AG04449 (cell line): ENCODE measurements at regions not wholly inside any gene's neighbourhood (a gene's known extent, or its start where the extent isn't known, plus 50 kb on each side); places are given as distances from the start of the nearest gene placed in this dataset.
"Not testable (repeated sequence)": the region's sequence is repeated elsewhere in the genome, so short reads cannot be mapped to it uniquely, and the experiment has no call there.

ENCODE experiments used
- CTCF ChIA-PET: fragments of 350-600 bp; formaldehyde crosslinking; extraction: SDS; loops from one replicate; lab custom pipeline; 2021; ENCODE audit warnings: antibody characterized with exemption; lab: Yijun Ruan, JAX
- POLR2A ChIA-PET: fragments of 400-600, 350-600 bp; formaldehyde crosslinking; extraction: SDS; loops from one replicate; lab custom pipeline; 2020; ENCODE audit warnings: antibody characterized with exemption, inconsistent platforms; lab: Yijun Ruan, JAX
- DNase-seq: peaks from one replicate; pipeline ENCODE4 v3.0.0-alpha.2; 2010; ENCODE audit warnings: low read depth, low spot score
- H3K4me3 ChIP-seq: 2 replicates; pipeline ENCODE4 v1.5.1; 2011; ENCODE audit warnings: low read depth, mild to moderate bottlenecking, control low read depth, low read length
- TF ChIP-seq, protein P1 (sequence below): IDR thresholded peaks from one replicate; pipeline ENCODE4 v1.5.1; 2011; ENCODE audit warnings: mild to moderate bottlenecking, moderate library complexity, low read length, control low read depth, inconsistent platforms; ENCODE audit not compliant: insufficient read depth; ENCODE audit errors: missing control alignments

DNA sequence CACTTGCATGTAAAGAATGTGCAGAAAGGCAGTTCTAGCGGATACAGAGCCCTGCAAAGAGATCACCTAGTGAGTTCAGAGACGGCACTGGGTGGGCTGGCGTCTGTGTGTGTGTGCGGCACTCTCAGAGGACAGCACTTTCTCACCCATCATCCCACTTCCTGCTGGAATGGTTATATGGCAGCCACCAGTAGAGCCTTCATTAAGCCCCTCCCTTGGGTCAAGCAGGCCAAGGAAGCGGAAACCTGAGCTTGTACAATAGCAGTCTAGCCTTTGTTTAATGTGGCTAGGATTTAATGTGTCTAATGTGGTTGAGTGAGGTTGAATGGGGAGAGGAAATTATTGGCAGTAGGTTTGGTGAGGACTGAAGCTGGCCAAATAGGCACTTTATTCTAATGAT lies 88.3 kb upstream of the ELAC2 start:
- TF ChIP-seq, protein P1, sequence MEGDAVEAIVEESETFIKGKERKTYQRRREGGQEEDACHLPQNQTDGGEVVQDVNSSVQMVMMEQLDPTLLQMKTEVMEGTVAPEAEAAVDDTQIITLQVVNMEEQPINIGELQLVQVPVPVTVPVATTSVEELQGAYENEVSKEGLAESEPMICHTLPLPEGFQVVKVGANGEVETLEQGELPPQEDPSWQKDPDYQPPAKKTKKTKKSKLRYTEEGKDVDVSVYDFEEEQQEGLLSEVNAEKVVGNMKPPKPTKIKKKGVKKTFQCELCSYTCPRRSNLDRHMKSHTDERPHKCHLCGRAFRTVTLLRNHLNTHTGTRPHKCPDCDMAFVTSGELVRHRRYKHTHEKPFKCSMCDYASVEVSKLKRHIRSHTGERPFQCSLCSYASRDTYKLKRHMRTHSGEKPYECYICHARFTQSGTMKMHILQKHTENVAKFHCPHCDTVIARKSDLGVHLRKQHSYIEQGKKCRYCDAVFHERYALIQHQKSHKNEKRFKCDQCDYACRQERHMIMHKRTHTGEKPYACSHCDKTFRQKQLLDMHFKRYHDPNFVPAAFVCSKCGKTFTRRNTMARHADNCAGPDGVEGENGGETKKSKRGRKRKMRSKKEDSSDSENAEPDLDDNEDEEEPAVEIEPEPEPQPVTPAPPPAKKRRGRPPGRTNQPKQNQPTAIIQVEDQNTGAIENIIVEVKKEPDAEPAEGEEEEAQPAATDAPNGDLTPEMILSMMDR: no peak
- no peak for DNase-seq
- POLR2A ChIA-PET: no interaction called here
- CTCF ChIA-PET: interaction anchor here (1.7 to 7.5 kb wide), 2 partner anchors 8 to 14 kb away, joined by 4 to 39 read pairs; no protein-coding TSS in a partner anchor
- no peak overlapping the region for H3K4me3 ChIP-seq

- no peak overlapping the region for H3K4me3 ChIP-seq
- CTCF ChIA-PET: interaction anchor here (1.2 to 7.5 kb wide), 3 partner anchors 10 to 16 kb away, joined by 3 to 39 read pairs (median 4); no protein-coding TSS in a partner anchor
- no peak for DNase-seq
- TF ChIP-seq, protein P1: no peak
- POLR2A ChIA-PET: no interaction called here
Measured at GRCh38 chr17:13104576-13104975, 86.7 kb upstream of the ELAC2 start.

DNA sequence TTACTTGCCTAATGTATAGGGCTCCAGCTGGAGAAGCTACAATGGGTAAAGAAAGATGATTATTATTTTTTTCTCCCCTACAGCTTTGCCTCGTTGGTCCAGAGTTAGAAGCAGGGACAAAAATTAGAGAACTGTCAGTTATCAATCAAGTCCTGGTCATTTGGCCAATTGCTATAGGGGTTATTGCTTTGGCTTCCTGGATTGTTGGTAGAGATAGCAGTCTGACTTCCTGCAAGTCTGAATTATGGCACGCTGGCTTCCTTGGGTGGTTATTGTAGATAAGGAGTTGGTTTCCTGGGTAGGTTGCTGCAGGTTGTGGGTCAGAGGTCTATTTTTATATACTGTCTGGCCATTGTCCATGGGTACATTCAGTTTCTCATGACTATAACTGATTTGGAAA lies 84.7 kb upstream of the ELAC2 start:
- no peak overlapping the region for H3K4me3 ChIP-seq
- TF ChIP-seq, protein P1: no peak
- ChIA-PET CTCF (interaction anchor here (7.5 kb wide), 1 partner anchor 12 kb away, joined by 39 read pairs; no protein-coding TSS in a partner anchor), POLR2A (no interaction called here)
- no peak for DNase-seq

DNA sequence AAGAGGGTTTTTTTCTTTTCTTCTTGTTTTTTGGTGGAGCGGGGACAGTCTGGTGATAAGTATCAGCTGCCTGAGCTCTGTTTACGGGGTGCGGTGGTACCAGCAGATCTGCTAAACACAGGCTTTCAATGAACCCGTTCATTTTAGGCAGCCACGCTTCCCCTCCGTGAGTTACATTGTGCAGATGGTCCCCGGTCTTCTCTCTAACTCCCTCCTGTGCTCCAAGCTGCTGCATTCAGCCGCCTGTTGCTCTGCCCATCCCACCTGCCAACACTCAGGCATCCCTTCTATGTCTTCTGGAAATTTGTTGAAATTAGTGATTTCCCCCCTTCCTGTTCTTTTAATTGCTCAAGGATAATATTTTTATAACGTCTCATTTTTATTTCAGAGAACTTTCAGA lies 82.1 kb upstream of the ELAC2 start:
- CTCF ChIA-PET: interaction anchor here (0.9 to 7.5 kb wide), 3 partner anchors 15 to 70 kb away, joined by 3 to 39 read pairs (median 4); no protein-coding TSS in a partner anchor

GRCh38 chr17:13099089-13099735 lies 81.4 kb upstream of the ELAC2 start:
- no peak overlapping the region for H3K4me3 ChIP-seq
- DNase-seq: no peak
- TF ChIP-seq, protein P1: no peak
- POLR2A ChIA-PET: no interaction called here
- CTCF ChIA-PET: interaction anchor here (0.9 to 7.5 kb wide), 4 partner anchors 9 to 69 kb away, joined by 3 to 39 read pairs (median 4); no protein-coding TSS in a partner anchor

More for the DNA sequence above, 82.1 kb upstream of the ELAC2 start:
- no peak overlapping the region for H3K4me3 ChIP-seq
- TF ChIP-seq, protein P1: no peak
- POLR2A ChIA-PET: no interaction called here
- no peak for DNase-seq

GRCh38 chr17:13096291-13096690 lies 78.5 kb upstream of the ELAC2 start:
- H3K4me3 ChIP-seq: no peak overlapping the region
- DNase-seq: no peak
- POLR2A ChIA-PET: no interaction called here
- TF ChIP-seq, protein P1: no peak
- CTCF ChIA-PET: interaction anchor here (1.4 kb wide), 1 partner anchor 19 kb away, joined by 5 read pairs; no protein-coding TSS in a partner anchor

DNA sequence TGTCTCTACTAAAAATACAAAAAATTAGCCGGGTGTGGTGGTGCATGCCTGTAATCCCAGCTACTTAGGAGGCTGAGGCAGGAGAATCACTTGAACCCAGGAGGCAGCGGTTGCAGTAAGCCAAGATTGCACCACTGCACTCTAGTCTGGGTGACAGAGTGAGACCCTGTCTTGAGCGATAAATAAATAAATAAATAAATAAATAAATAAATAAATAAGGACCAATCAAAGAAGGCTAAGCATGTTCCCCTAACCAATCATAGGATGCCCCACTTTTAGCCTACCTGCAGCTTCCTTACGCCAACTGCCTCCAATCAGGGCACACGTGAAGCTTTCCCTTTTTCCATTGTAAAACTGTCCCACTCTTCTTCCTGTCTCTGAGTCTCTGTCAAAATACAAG lies 74.2 kb upstream of the ELAC2 start:
- POLR2A ChIA-PET, H3K4me3 ChIP-seq, DNase-seq, CTCF ChIA-PET: not testable (repeated sequence)
